ENCODE measurements at regions not wholly inside any gene's neighbourhood (a gene's known extent, or its start where the extent isn't known, plus 50 kb on each side); places are given as distances from the start of the nearest gene placed in this dataset.

- TF ChIP-seq, protein P1, sequence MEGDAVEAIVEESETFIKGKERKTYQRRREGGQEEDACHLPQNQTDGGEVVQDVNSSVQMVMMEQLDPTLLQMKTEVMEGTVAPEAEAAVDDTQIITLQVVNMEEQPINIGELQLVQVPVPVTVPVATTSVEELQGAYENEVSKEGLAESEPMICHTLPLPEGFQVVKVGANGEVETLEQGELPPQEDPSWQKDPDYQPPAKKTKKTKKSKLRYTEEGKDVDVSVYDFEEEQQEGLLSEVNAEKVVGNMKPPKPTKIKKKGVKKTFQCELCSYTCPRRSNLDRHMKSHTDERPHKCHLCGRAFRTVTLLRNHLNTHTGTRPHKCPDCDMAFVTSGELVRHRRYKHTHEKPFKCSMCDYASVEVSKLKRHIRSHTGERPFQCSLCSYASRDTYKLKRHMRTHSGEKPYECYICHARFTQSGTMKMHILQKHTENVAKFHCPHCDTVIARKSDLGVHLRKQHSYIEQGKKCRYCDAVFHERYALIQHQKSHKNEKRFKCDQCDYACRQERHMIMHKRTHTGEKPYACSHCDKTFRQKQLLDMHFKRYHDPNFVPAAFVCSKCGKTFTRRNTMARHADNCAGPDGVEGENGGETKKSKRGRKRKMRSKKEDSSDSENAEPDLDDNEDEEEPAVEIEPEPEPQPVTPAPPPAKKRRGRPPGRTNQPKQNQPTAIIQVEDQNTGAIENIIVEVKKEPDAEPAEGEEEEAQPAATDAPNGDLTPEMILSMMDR (IDR thresholded peaks at IDR 0.05) = no peak
- TF ChIP-seq SREBF2 (IDR thresholded peaks at IDR 0.05) = no peak
- no peak for TF ChIP-seq HOXB5 (CRISPR knock-in tag; IDR thresholded peaks at IDR 0.05)
- no peak for TF ChIP-seq NPAS2 (CRISPR knock-in tag; IDR thresholded peaks at IDR 0.05; ENCODE audit: borderline replicate concordance)
- TF ChIP-seq ZC3H11A (IDR thresholded peaks at IDR 0.05) = no peak
These were observed 122.6 kb upstream of the IRX2 start for GRCh38 chr5:2874099-2874498.

Measured in A549 (cell line).